Fibroblast of lung (primary cell): ENCODE measurements at regions not wholly inside any gene's neighbourhood (a gene's known extent, or its start where the extent isn't known, plus 50 kb on each side); places are given as distances from the start of the nearest gene placed in this dataset.

ENCODE experiments used
- CTCF ChIP-seq, 2 donors: IDR thresholded peaks in 1 of 2; conservative IDR thresholded peaks in 1 of 2; 1 replicate in 1 of 2; 2 replicates in 1 of 2; pipeline ENCODE4 v1.5.1; 2011 to 2012; ENCODE audit warnings: low read length in 2 of 2, control low read depth in 1 of 2, inconsistent platforms in 1 of 2, low read depth in 1 of 2, mild to moderate bottlenecking in 1 of 2
- EZH2 ChIP-seq: IDR thresholded peaks from 2 replicates; pipeline ENCODE4 v1.5.1; 2012; ENCODE audit warnings: low read length, control low read depth, mild to moderate bottlenecking; ENCODE audit errors: missing control alignments

GRCh38 chr13:97565906-97566305, 131.9 kb downstream of the RAP2A start:
- no peak for TF ChIP-seq CTCF (conservative IDR thresholded peaks at IDR 0.05 in 1 of 2, IDR thresholded peaks at IDR 0.05 in 1 of 2; ENCODE audit: low read depth in 1 of 2, low read length in 2 of 2)
- TF ChIP-seq EZH2 = no peak
